HG03521 (cell line): ENCODE measurements at regions not wholly inside any gene's neighbourhood (a gene's known extent, or its start where the extent isn't known, plus 50 kb on each side); places are given as distances from the start of the nearest gene placed in this dataset.
"Not testable (repeated sequence)": the region's sequence is repeated elsewhere in the genome, so short reads cannot be mapped to it uniquely, and the experiment has no call there.

ENCODE experiments used
- ATAC-seq: cut with Tn5 transposase; IDR thresholded peaks from one replicate; pipeline ENCODE4 v1.9.1; 2021; ENCODE audit warnings: mild to moderate bottlenecking, moderate library complexity; ENCODE audit not compliant: unreplicated experiment

DNA sequence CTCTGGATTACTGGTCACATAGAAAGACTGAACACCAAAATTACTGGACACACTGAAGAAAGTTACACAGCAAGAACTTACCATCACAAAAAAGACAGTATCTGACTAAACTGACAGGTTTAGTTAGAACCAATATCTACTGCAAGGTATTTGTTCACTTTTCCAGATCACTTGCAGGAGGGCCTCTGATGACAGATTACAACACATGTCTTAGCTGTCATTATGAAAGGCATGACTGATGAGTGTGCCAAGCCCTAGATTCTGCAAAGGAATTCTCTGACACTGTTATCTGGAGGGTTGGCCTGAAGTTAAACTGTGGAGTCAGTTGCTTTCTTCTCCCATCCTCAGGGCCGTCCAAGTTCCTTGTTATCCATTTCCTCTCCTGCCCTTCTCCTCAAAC, 242.7 kb downstream of the KIF20B start:
- no peak for ATAC-seq

DNA sequence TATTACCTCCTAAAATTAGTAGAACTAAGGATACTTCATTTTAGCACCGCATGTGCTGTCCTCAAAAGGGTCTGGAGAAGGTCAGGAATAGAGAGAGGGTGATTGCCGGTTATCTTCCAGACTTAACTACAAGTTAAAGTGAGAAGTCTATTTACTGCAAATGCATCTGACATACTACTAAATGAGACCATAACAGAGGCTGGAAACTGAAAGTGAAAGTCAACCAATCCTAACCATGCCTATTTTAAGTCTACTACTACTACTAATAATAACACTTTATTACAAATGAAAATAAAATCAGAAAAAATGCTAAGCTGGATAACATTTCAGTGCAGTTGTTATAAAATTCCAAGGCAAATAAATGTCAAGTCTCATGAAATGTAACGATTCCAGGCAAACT, 244.7 kb downstream of the KIF20B start:
- ATAC-seq = no peak

DNA sequence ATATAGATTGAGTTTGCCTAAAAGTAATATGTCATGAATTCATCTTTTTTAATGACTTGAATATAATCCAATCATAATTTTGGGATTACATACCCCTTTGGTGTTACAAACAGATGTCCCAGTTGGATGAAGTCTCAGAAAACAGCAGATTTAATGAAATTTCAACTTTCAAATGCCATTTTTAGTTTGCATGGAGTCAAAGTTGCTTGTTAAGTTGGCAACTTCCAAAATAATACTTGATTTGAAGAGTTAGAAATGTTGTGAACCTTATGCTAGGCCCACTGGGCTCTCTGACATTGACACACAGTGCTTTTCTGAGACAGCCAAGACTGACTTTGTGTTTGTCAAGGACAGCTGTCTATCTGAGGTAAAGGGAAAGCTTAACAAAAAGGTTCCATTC, 248.1 kb downstream of the KIF20B start:
- no peak for ATAC-seq

DNA sequence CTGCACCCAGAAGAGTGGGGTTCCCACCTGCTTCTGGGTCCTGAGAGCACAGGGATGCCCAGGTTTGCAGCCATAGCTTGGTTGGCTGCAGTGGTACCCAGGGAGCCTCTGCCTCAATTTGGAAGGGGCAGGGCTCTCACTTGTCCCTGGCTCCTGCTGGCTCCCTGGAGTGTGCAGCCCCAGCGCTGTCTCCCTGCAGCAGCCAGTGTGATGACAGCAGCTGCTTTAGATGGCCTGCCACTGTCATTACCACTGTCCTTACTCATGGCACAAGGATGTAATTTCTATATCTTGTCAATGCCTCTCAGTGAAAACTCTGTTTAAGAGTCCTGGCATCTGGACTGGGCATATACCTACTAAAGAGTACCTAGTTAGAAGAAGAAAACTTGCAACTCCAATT, 250.9 kb downstream of the KIF20B start:
- ATAC-seq = no peak

DNA sequence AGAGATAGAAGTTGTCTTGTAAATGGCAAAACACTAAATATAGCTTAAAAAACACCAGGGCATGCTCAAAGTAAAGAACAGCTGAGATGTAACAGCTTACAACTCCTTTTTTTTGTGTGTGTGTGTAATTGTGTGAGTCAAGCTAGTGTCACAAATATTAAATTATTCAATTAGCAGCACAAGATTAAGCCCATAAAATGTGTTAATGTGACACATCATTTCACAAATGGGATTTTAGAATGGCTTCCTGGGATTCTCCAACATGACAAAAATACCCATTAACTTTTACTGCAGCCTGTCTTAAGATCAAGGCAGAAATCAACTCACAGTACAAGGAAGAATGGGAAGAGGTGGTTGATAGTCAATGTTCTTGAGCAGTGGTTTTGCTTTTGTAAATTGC, 251.4 kb downstream of the KIF20B start:
- no peak for ATAC-seq

DNA sequence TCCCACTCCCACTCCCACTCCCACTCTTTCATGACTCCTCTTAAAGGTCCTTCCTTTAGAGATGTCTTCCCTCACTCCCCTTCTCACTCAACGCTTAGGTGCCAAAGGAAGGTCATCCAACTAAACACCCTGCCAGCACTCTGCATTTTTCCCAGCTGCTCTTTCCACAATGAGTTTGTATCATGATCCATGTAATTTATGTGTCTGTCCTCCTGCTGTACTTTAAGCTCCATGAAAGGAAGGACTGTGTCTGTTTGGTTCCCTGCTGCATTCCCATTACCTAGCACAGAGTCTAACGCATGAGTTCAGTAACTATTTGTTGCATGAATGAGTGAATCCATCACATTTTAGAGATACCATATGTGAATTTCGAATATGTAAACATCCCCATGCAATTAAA, 252.7 kb downstream of the KIF20B start:
- ATAC-seq = no peak

DNA sequence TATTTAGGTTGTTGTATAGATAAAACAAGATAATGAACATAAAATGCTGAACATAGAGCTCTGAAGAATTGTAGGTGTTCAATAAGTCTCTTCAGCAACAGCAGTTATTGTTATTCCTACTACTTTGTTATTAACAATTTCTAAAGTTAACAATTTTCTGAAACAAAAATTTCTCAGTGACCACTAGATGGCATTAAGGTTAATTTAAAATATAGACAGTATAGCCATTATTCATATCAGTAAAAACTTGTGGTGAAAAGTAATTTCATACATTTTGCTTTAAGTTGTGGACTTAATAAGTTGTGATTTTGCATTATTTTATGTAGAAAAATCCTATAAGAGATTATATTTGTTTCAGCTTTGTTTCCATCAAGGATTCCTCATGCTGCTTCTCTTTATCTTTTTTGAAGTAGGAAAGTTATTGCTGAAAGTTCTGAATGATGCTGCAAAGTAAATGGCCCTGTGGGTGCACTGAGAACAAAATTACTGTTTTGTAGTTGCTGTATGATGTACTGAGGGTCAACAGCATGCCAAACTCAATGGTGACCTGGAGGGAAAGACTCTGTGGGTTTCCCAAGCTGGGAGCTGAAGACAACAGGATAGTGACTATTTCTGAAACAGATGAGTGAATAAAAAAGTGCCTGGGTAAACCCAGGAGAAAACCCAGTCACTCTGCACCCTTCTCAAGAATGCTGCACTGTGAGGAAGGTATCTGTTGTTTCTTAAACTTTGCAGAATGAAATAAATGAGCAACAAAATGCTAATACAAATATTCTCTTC, 253.6 kb downstream of the KIF20B start:
- ATAC-seq = no peak

DNA sequence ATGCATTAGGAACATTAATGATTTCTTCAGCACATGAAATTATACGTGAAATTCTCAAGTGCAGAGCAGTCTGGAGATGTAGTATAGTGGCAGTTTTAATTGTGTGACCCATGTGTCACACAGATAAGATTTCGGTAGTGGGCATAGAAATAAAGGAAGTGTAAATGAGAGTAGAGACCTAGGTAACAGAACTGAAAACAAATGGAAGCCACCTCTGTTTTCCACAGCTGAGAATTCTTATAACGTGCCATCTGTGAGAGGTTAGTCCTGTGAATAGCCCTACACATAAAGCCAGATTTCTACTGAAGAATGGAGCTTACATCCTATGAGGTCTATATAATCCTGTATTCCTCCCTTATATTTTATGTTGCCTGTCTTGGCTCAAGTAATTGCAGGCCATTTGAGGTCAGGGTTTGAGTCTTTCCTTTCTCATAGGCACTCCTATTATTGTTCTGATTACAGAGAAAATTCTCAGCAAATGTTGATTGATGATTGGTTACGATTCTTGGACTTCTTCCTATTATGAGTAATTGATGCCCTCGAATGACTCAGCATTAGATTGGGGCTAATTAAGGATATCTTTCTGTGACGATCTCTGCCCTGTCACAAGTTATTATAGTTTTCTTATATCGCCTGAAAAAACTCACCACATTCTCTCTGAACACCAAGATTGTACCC, 258.2 kb downstream of the KIF20B start:
- ATAC-seq = no peak

DNA sequence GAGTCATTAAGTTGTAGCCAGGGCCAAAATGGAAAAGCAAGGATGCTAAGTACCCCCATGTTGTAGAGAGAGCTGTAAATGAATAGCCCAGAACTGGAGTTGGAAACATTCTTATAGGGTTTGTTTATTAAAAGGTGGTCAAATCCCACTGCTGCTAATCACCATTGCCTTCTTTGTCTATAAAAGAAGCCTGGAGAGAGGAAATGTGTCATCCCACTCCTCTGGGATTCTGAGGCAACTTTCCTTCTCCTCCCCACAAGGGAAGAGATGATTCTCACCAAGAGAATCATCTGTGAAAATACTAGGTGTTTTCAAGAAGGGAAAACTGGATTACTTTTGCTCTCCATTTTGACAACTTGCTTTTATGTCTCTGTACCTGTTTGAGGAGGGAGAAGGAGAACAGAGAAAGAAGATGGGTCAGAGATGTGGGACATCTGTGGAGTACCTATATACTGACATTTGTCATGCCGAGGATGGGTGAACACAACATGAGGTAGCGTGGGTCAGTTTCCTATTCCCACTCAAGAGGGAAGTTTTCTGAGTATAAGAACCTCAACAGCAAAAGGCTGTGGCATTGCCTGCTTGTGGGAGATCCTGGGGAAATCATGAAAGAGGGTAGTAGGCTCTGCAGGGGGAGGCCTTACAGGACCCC, 262.2 kb downstream of the KIF20B start:
- no peak for ATAC-seq

DNA sequence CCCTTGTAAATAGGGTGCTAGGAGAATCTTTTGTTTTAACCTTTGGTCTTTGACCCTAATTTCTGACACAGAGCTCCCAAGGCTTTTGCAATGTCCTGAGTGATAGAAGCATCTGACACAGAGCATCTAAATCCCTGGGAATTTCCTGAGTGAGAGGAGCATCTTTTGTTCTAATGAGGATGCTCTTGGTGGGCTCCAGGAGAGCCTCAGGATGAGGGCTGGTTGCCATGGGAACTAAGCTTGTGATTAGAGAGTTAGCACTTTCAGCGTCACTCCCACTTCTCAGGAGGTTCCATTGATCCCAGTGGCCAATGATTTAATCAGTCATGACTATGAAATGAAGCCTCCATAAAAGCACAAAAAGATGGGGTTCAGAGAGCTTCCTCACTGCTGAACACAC, 264.8 kb downstream of the KIF20B start:
- no peak for ATAC-seq

DNA sequence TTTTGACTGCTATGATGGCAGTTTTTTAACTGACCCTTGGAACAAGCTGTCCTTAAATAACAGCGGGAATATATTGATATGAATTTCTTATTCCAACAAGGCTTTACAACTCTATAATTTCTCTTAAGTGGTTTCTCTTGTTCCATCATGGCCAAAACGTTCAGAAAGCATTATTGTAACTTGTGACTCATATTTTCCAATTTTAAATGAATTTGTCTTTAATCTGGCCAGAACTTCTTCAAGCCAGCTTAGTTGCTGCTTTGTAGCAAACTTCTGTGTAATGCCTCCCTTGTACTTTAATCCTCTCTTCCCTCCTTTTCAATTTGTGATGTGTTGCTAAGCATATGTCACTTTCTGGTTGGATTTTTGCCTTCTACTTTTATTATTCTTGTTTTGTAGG, 271.9 kb downstream of the KIF20B start:
- ATAC-seq = no peak

DNA sequence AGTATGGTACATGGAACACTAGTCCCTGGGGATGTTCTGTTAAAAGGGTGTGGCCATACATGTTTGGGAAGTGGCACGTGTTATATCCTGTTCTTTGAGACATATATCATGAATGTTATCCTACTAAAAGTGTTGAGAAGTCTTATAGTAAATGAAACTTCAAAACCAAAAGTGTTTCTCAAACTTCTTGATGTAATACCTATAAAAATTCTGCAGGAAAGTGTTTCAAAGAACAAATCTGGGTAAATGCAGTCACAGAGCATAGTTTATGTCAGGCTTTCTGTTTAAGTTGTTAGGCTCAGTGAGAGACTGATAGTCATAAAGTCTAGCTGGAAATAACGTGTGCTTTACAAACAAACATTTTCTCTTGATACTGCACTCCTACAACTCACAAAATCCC, 273.7 kb downstream of the KIF20B start:
- ATAC-seq = no peak

DNA sequence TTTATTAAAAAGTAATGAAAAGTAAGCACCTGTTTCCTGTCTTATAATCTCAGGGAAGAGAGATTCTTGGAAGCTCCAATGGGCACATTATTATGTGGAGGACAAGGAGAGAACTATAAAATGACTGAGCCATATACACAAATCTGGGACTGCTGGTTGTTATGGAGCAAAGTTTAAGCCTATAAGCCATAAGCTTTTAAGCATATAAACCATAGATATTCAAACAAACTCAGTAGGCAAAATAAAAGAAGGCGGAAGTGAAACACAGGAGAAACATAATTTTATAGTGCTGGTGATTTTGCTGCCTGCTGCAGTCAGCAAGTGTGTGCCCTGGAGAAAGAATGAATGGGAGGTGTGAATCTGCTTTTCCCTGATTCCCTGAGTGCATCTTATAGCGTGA, 274.4 kb downstream of the KIF20B start:
- no peak for ATAC-seq

DNA sequence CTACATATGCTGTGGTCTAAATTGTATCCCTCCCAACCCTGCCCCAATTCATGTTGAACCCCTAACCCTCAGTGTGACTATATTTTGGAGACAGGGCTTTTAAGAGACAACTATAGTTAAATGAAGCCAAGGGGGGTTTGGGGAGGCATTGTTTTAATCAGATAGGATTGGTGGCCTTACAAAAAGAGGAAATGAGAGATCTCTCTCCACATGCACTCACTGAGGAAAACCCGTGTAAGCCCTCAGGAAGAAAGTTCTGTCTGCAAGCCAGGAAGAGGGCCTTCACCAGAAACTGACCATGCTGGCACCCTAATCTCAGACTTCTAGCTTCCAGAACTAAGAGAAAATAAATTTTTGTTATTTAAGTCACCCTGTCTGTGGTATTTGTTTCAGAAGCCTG, 276.7 kb downstream of the KIF20B start:
- ATAC-seq = no peak

DNA sequence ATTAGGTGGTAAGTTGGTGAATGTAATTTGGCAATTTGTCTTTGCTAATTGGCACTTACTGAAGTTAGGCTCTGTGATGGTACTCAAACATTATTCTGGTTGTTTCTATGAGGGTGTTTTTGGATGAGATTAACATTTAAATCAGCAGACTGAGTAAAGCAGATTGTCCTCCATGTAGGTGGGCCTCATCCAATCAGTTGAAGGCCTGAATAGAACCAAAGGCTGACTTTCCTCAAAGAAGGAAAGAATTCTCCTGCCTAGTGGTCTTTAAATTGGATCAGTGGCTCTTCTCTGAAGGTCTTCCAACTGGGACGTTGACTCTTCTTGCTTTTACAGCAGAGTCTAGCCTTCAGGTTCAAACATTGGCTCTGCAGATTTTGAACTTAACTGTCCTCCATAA, 278.3 kb downstream of the KIF20B start:
- no peak for ATAC-seq

DNA sequence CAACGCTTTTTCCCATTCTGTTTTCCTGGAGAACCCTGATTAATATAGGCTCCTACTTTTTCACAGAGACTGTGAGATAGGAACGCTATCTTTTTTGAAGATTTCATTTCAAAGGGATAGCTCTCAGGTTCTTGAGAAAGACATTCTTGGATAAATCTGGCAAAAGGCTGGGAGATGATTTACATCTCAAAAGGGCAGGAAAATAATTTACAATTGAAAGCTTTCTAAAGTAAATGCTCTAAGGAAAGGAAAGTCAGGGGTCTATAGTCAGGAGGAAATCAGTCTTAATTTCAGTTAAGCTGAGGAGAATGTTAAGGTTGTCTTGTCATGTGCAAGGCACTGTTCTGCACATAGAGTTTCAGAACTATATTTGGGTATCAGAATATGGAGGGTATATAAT, 278.8 kb downstream of the KIF20B start:
- ATAC-seq = no peak

DNA sequence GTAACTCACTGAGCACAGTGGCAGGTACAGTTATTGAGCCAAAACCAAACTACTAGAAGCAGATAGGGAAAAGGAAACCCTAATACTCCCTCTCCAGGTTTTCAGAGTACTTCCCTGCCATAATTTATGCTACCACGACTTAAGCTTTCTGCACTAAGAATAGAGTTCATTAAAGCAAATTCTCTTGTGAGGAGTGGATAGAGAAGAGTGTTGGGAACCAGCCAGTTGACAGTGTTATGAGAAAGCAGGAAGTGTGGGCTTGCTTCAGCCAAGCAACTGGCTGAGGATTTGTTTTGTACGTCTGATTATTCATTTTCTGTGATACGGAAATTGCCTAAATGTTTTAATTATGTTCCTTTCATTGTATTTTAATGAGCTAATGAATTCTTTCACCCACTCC, 280.5 kb downstream of the KIF20B start:
- no peak for ATAC-seq

DNA sequence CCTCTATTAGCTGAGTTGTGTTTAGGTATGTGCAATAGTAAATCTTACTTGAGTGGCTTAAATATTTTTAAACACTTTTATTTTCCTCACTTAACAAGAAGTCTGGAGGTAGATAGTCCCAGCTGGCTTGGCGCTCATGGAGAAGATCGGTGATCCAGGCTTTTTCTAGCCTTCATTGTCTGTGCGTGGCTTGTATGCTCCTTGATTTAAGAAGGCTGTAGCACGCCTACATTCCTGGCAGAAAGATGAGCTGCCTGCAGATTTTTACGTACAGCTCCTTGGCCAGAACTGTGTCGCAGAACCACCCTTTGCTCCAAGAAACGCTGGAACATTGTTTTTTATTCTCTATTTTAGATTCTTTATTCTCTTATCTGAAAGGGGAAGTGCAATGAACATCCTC, 284.1 kb downstream of the KIF20B start:
- no peak for ATAC-seq

DNA sequence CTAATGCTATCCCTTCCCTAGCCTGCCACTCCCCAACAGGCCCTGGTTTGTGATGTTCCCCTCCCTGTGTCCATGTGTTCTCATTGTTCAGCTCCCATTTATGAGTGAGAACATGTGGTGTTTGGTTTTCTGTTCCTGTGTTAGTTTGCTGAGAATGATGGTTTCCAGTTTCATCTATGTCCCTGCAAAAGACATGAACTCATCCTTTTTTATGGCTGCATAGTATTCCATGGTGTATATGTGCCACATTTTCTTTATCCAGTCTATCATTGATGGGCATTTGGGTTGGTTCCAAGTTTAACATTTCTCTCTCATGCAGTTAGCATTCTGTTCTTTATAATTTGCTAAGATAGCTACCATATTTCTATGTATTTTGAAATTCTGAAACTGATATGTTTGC, 287.0 kb downstream of the KIF20B start:
- not testable (repeated sequence) for ATAC-seq

DNA sequence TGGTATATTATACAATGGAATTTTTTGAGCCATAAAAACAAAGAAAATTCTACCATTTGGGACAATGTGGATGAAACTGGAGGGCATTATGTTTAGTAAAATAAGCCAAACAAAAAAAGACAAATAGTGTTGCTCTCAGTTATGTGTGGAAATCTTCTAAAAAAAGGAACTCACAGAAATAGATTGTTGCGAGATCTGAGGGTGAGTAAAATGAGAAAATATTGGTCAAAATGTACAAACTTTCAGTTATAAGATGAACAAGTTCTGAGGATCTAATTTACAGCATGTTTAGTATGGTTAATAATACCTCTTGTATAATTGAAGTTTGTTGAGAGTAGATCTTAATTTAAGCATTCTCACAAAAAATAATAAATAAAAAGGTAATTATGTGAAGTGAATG, 291.2 kb downstream of the KIF20B start:
- no peak for ATAC-seq

DNA sequence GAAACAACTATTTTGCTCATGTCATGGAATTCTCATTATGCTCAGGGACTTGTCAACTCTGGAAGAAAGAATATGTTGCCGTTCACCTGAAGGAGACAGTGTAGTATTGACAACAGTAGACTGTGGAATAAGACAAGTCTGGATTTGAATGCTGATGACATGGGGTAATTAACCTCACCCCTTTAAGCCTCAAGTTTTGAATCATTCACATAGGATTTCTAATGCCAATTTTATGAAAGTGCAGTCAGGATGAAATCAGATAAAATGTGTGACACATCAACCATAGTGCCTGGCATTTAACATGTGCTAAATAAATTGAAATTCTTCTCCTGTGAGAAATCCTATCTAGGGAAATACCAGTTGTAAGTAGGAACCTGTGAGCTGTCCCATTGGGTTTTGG, 305.8 kb downstream of the KIF20B start:
- no peak for ATAC-seq

DNA sequence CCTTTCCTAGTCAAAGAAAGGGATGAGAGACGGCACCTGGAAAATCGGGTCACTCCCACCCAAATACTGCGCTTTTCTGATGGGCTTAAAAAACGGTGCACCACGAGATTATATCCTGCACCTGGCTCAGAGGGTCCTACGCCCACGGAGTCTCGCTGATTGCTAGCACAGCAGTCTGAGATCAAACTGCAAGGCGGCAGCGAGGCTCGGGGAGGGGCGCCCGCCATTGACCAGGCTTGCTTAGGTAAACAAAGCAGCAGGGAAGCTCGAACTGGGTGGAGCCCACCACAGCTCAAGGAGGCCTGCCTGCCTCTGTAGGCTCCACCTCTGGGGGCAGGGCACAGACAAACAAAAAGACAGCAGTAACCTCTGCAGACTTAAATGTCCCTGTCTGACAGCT, 309.9 kb downstream of the KIF20B start:
- not testable (repeated sequence) for ATAC-seq
